Inferior parietal cortex (tissue), 1 donor: ENCODE measurements at regions not wholly inside any gene's neighbourhood (a gene's known extent, or its start where the extent isn't known, plus 50 kb on each side); places are given as distances from the start of the nearest gene placed in this dataset.

Experiments
- DNase-seq: peaks from one replicate; pipeline ENCODE4 v3.0.0-alpha.2; 2016; ENCODE audit errors: extremely low spot score

- no peak for DNase-seq
Observed at GRCh38 chr3:74693696-74694393, 79.4 kb upstream of the CNTN3 start.

- DNase-seq: no peak
Observed at GRCh38 chr3:74693251-74693650, 78.8 kb upstream of the CNTN3 start.

DNA sequence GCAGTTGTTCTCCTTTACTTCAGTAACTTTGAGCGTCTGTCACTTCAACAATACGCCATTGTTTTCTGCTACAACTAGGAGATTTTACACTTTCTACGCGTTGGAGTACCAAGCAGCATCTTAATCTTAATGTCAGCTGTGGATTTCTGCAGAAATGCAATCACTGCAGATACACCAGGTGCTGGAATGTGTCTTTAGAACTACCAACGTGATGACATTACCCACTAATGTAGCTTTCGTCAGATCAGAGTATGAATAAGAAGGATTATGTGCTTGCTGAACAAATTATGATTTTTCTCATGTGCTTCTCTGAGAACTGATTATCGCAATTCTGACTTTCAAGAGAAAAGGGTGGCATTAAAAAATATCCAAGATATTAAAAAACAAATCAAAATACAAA lies 77.5 kb upstream of the CNTN3 start:
- no peak for DNase-seq

DNA sequence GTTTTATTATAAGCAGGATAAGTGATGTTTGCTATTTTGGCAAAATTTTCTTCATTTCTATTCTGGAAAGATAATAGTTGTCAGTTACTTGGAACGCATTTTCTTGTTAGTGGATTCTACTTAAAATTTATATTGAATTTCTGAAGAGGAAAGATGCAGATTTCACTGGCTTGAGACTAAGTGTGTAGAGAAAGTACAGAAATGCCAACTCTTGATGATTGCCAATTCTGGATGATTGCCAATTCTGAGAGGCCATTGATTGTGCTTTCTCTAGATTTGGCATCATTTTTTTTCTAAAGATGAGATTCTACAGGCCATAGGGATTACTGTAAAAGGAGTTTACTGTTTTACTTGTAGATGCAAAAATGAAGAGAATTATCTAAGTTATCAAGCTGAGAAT lies 58.9 kb upstream of the CNTN3 start:
- no peak for DNase-seq

DNA sequence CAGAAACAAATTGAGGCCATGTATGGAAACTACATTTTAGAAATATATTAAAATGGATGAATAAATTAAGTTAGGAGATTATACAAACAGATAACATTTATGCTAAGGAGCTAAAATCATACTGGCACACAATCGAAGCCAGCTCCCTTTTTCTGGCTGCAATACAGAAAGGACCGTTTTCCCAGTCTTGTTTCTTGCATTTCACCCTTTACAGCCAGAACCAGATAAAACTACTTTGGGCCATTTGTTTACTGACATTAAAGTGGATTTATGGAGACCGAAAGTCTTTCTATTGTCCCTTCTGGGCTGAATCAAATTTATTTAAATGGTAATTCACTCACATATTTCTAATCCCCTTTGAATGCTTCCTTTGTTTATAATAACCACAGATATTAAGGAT lies 50.1 kb upstream of the CNTN3 start:
- no peak for DNase-seq
